HCT116 (cell line): ENCODE measurements at regions not wholly inside any gene's neighbourhood (a gene's known extent, or its start where the extent isn't known, plus 50 kb on each side); places are given as distances from the start of the nearest gene placed in this dataset.

Source experiments
- POLR2AphosphoS5 ChIP-seq: IDR thresholded peaks from 2 replicates; pipeline ENCODE4 v1.6.1; 2011; ENCODE audit warnings: mild to moderate bottlenecking, low read depth, low read length, moderate library complexity
- TF ChIP-seq, protein P1 (sequence below), 3 experiments: fragments of 200-600 bp in 1 of 3; sonication (generic) in 1 of 3; IDR thresholded peaks in 2 of 3; conservative IDR thresholded peaks in 1 of 3; 2 replicates each; pipeline ENCODE4 v1.5.1; 2012 to 2017; ENCODE audit warnings: low read depth in 2 of 3, low read length in 2 of 3, antibody characterized with exemption in 1 of 3, borderline replicate concordance in 1 of 3, control low read depth in 1 of 3, mild to moderate bottlenecking in 1 of 3, mixed read lengths in 1 of 3, mixed run types in 1 of 3, moderate library complexity in 1 of 3; ENCODE audit not compliant: insufficient read depth in 1 of 3

DNA sequence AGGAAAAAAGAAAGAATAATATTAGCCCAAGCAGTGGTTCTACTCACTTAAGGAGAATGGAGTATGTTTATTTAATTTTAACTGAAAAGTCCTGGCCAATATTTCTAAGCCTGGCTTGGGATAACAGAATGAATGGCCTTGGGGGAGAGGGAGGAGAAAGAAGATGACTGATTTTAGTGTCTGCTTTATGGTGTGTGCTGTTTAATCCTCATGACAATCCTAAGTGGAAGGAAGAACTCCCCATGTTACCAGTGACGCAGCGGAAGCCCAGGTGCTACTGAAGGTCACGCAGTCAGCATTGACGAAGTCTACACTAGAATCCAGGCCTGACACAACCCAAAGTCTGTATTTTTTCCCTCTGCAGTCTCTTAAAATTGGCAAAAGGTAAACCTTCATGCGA, 50.5 kb downstream of the PALM2AKAP2 start:
- no peak for TF ChIP-seq POLR2AphosphoS5
- TF ChIP-seq, protein P1, sequence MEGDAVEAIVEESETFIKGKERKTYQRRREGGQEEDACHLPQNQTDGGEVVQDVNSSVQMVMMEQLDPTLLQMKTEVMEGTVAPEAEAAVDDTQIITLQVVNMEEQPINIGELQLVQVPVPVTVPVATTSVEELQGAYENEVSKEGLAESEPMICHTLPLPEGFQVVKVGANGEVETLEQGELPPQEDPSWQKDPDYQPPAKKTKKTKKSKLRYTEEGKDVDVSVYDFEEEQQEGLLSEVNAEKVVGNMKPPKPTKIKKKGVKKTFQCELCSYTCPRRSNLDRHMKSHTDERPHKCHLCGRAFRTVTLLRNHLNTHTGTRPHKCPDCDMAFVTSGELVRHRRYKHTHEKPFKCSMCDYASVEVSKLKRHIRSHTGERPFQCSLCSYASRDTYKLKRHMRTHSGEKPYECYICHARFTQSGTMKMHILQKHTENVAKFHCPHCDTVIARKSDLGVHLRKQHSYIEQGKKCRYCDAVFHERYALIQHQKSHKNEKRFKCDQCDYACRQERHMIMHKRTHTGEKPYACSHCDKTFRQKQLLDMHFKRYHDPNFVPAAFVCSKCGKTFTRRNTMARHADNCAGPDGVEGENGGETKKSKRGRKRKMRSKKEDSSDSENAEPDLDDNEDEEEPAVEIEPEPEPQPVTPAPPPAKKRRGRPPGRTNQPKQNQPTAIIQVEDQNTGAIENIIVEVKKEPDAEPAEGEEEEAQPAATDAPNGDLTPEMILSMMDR (IDR thresholded peaks at IDR 0.05 in 2 of 3, conservative IDR thresholded peaks at IDR 0.05 in 1 of 3; ENCODE audit: borderline replicate concordance in 1 of 3, insufficient read depth in 1 of 3, low read depth in 2 of 3, low read length in 2 of 3): no peak
